ENCODE measurements at regions not wholly inside any gene's neighbourhood (a gene's known extent, or its start where the extent isn't known, plus 50 kb on each side); places are given as distances from the start of the nearest gene placed in this dataset.

GRCh38 chr5:73328640-73329039 is 119.9 kb downstream of the FOXD1 start:
- peaks cover 0 to 4% (median 0%) of the 10 kb centered on the region in 5 donors for H3K4me1 ChIP-seq (ENCODE audit: control insufficient read depth in 5 of 5, insufficient read depth in 5 of 5, low read length in 5 of 5)
- no peak overlapping the region for H3K4me3 ChIP-seq (ENCODE audit: low read depth in 1 of 5, low read length in 5 of 5)
- H3K27ac ChIP-seq (ENCODE audit: low read depth, low read length): no peak overlapping the region
- no peak overlapping the region for H3K9ac ChIP-seq (ENCODE audit: low read length in 5 of 5)
- peaks cover 0 to 5% (median 5%) of the 10 kb centered on the region in 5 donors for H3K27me3 ChIP-seq (ENCODE audit: control insufficient read depth in 5 of 5, insufficient read depth in 4 of 5, low read length in 5 of 5)
- H3K36me3 ChIP-seq (ENCODE audit: control insufficient read depth in 5 of 5, insufficient read depth in 5 of 5, low read length in 5 of 5): no peaks in the 10 kb centered on the region
- H3K9me3 ChIP-seq (ENCODE audit: control insufficient read depth in 5 of 5, low read length in 5 of 5): peaks cover 5 to 19% (median 13%) of the 10 kb centered on the region in 5 donors

GRCh38 chr5:73327908-73328455 is 120.6 kb downstream of the FOXD1 start:
- H3K9me3 ChIP-seq (ENCODE audit: control insufficient read depth in 5 of 5, low read length in 5 of 5): peaks cover 5 to 19% (median 12%) of the 10 kb centered on the region in 5 donors
- H3K36me3 ChIP-seq (ENCODE audit: control insufficient read depth in 5 of 5, insufficient read depth in 5 of 5, low read length in 5 of 5): no peaks in the 10 kb centered on the region
- H3K4me1 ChIP-seq (ENCODE audit: control insufficient read depth in 5 of 5, insufficient read depth in 5 of 5, low read length in 5 of 5): peaks cover 0 to 4% (median 0%) of the 10 kb centered on the region in 5 donors
- H3K9ac ChIP-seq (ENCODE audit: low read length in 5 of 5): no peak overlapping the region
- peaks cover 0 to 7% (median 0%) of the 10 kb centered on the region in 5 donors for H3K27me3 ChIP-seq (ENCODE audit: control insufficient read depth in 5 of 5, insufficient read depth in 4 of 5, low read length in 5 of 5)
- H3K4me3 ChIP-seq (ENCODE audit: low read depth in 1 of 5, low read length in 5 of 5): no peak overlapping the region
- H3K27ac ChIP-seq (ENCODE audit: low read depth, low read length): no peak overlapping the region

- Histone ChIP-seq H3K9me3 (ENCODE audit: control insufficient read depth in 5 of 5, low read length in 5 of 5) (peaks cover 0 to 12% (median 2%) of the 10 kb centered on the region in 5 donors), H3K4me1 (ENCODE audit: control insufficient read depth in 5 of 5, insufficient read depth in 5 of 5, low read length in 5 of 5) (peaks cover 0 to 4% (median 0%) of the 10 kb centered on the region in 5 donors), H3K27ac (ENCODE audit: low read depth, low read length) (no peak overlapping the region), H3K27me3 (ENCODE audit: control insufficient read depth in 5 of 5, insufficient read depth in 4 of 5, low read length in 5 of 5) (peaks cover 0 to 10% (median 0%) of the 10 kb centered on the region in 5 donors), H3K36me3 (ENCODE audit: control insufficient read depth in 5 of 5, insufficient read depth in 5 of 5, low read length in 5 of 5) (no peaks in the 10 kb centered on the region), H3K9ac (ENCODE audit: low read length in 5 of 5) (no peak overlapping the region), H3K4me3 (ENCODE audit: low read depth in 1 of 5, low read length in 5 of 5) (no peak overlapping the region)
These were observed 123.0 kb downstream of the FOXD1 start for GRCh38 chr5:73325546-73325945.

GRCh38 chr5:73323466-73323865 is 125.1 kb downstream of the FOXD1 start:
- H3K27ac ChIP-seq (ENCODE audit: low read depth, low read length): no peak overlapping the region
- peaks cover 0 to 6% (median 0%) of the 10 kb centered on the region in 5 donors for H3K9me3 ChIP-seq (ENCODE audit: control insufficient read depth in 5 of 5, low read length in 5 of 5)
- peaks cover 0 to 4% (median 0%) of the 10 kb centered on the region in 5 donors for H3K4me1 ChIP-seq (ENCODE audit: control insufficient read depth in 5 of 5, insufficient read depth in 5 of 5, low read length in 5 of 5)
- H3K27me3 ChIP-seq (ENCODE audit: control insufficient read depth in 5 of 5, insufficient read depth in 4 of 5, low read length in 5 of 5): peaks cover 0 to 12% (median 0%) of the 10 kb centered on the region in 5 donors
- no peak overlapping the region for H3K9ac ChIP-seq (ENCODE audit: low read length in 5 of 5)
- no peak overlapping the region for H3K4me3 ChIP-seq (ENCODE audit: low read depth in 1 of 5, low read length in 5 of 5)
- no peaks in the 10 kb centered on the region for H3K36me3 ChIP-seq (ENCODE audit: control insufficient read depth in 5 of 5, insufficient read depth in 5 of 5, low read length in 5 of 5)

GRCh38 chr5:73322437-73323076 is 126.0 kb downstream of the FOXD1 start:
- Histone ChIP-seq H3K36me3 (ENCODE audit: control insufficient read depth in 5 of 5, insufficient read depth in 5 of 5, low read length in 5 of 5) (no peaks in the 10 kb centered on the region), H3K9me3 (ENCODE audit: control insufficient read depth in 5 of 5, low read length in 5 of 5) (peaks cover 0 to 8% (median 0%) of the 10 kb centered on the region in 5 donors), H3K9ac (ENCODE audit: low read length in 5 of 5) (no peak overlapping the region), H3K27ac (ENCODE audit: low read depth, low read length) (no peak overlapping the region), H3K27me3 (ENCODE audit: control insufficient read depth in 5 of 5, insufficient read depth in 4 of 5, low read length in 5 of 5) (peaks cover 0 to 14% (median 0%) of the 10 kb centered on the region in 5 donors), H3K4me1 (ENCODE audit: control insufficient read depth in 5 of 5, insufficient read depth in 5 of 5, low read length in 5 of 5) (peaks cover 0 to 2% (median 0%) of the 10 kb centered on the region in 5 donors), H3K4me3 (ENCODE audit: low read depth in 1 of 5, low read length in 5 of 5) (no peak overlapping the region)

GRCh38 chr5:73321757-73322436 is 126.7 kb downstream of the FOXD1 start:
- no peaks in the 10 kb centered on the region for H3K36me3 ChIP-seq (ENCODE audit: control insufficient read depth in 5 of 5, insufficient read depth in 5 of 5, low read length in 5 of 5)
- H3K27me3 ChIP-seq (ENCODE audit: control insufficient read depth in 5 of 5, insufficient read depth in 4 of 5, low read length in 5 of 5): peaks cover 0 to 15% (median 0%) of the 10 kb centered on the region in 5 donors

GRCh38 chr5:73319036-73319435 is 129.5 kb downstream of the FOXD1 start:
- Histone ChIP-seq H3K9me3 (ENCODE audit: control insufficient read depth in 5 of 5, low read length in 5 of 5) (peaks cover 0 to 3% (median 0%) of the 10 kb centered on the region in 5 donors), H3K27ac (ENCODE audit: low read depth, low read length) (no peak overlapping the region), H3K4me1 (ENCODE audit: control insufficient read depth in 5 of 5, insufficient read depth in 5 of 5, low read length in 5 of 5) (peaks cover 0 to 12% (median 2%) of the 10 kb centered on the region in 5 donors), H3K36me3 (ENCODE audit: control insufficient read depth in 5 of 5, insufficient read depth in 5 of 5, low read length in 5 of 5) (no peaks in the 10 kb centered on the region), H3K9ac (ENCODE audit: low read length in 5 of 5) (no peak overlapping the region), H3K4me3 (ENCODE audit: low read depth in 1 of 5, low read length in 5 of 5) (no peak overlapping the region), H3K27me3 (ENCODE audit: control insufficient read depth in 5 of 5, insufficient read depth in 4 of 5, low read length in 5 of 5) (peaks cover 0 to 15% (median 0%) of the 10 kb centered on the region in 5 donors)

More at GRCh38 chr5:73321757-73322436, 126.7 kb downstream of the FOXD1 start:
- no peak overlapping the region for H3K4me3 ChIP-seq (ENCODE audit: low read depth in 1 of 5, low read length in 5 of 5)
- peaks cover 0 to 6% (median 2%) of the 10 kb centered on the region in 5 donors for H3K4me1 ChIP-seq (ENCODE audit: control insufficient read depth in 5 of 5, insufficient read depth in 5 of 5, low read length in 5 of 5)
- peaks cover 0 to 8% (median 0%) of the 10 kb centered on the region in 5 donors for H3K9me3 ChIP-seq (ENCODE audit: control insufficient read depth in 5 of 5, low read length in 5 of 5)
- no peak overlapping the region for H3K9ac ChIP-seq (ENCODE audit: low read length in 5 of 5)
- no peak overlapping the region for H3K27ac ChIP-seq (ENCODE audit: low read depth, low read length)

GRCh38 chr5:73318308-73318719 is 130.3 kb downstream of the FOXD1 start:
- peaks cover 0 to 15% (median 0%) of the 10 kb centered on the region in 5 donors for H3K27me3 ChIP-seq (ENCODE audit: control insufficient read depth in 5 of 5, insufficient read depth in 4 of 5, low read length in 5 of 5)
- no peaks in the 10 kb centered on the region for H3K36me3 ChIP-seq (ENCODE audit: control insufficient read depth in 5 of 5, insufficient read depth in 5 of 5, low read length in 5 of 5)
- no peak overlapping the region for H3K27ac ChIP-seq (ENCODE audit: low read depth, low read length)
- H3K4me3 ChIP-seq (ENCODE audit: low read depth in 1 of 5, low read length in 5 of 5): no peak overlapping the region
- peaks cover 0 to 3% (median 0%) of the 10 kb centered on the region in 5 donors for H3K9me3 ChIP-seq (ENCODE audit: control insufficient read depth in 5 of 5, low read length in 5 of 5)
- H3K9ac ChIP-seq (ENCODE audit: low read length in 5 of 5): no peak overlapping the region
- peaks cover 0 to 12% (median 2%) of the 10 kb centered on the region in 5 donors for H3K4me1 ChIP-seq (ENCODE audit: control insufficient read depth in 5 of 5, insufficient read depth in 5 of 5, low read length in 5 of 5)

- H3K27me3 ChIP-seq (ENCODE audit: control insufficient read depth in 5 of 5, insufficient read depth in 4 of 5, low read length in 5 of 5): peaks cover 0 to 16% (median 0%) of the 10 kb centered on the region in 5 donors
- H3K9me3 ChIP-seq (ENCODE audit: control insufficient read depth in 5 of 5, low read length in 5 of 5): peaks cover 0 to 3% (median 0%) of the 10 kb centered on the region in 5 donors
- H3K4me3 ChIP-seq (ENCODE audit: low read depth in 1 of 5, low read length in 5 of 5): no peak overlapping the region
- no peak overlapping the region for H3K9ac ChIP-seq (ENCODE audit: low read length in 5 of 5)
- peaks cover 0 to 12% (median 2%) of the 10 kb centered on the region in 5 donors for H3K4me1 ChIP-seq (ENCODE audit: control insufficient read depth in 5 of 5, insufficient read depth in 5 of 5, low read length in 5 of 5)
- no peaks in the 10 kb centered on the region for H3K36me3 ChIP-seq (ENCODE audit: control insufficient read depth in 5 of 5, insufficient read depth in 5 of 5, low read length in 5 of 5)
- no peak overlapping the region for H3K27ac ChIP-seq (ENCODE audit: low read depth, low read length)
These were observed 131.1 kb downstream of the FOXD1 start for GRCh38 chr5:73317523-73317922.
